ENCODE measurements at regions not wholly inside any gene's neighbourhood (a gene's known extent, or its start where the extent isn't known, plus 50 kb on each side); places are given as distances from the start of the nearest gene placed in this dataset.

- no peak for TF ChIP-seq POLR2A (IDR thresholded peaks at IDR 0.05)
- no peak for TF ChIP-seq CTCF (IDR thresholded peaks at IDR 0.05)
These were observed 223.7 kb downstream of the MTERF1 start for GRCh38 chr7:91656541-91657482.

Data from gastroesophageal sphincter (tissue), 3 donors.